Putamen (tissue), 1 donor: ENCODE measurements at regions not wholly inside any gene's neighbourhood (a gene's known extent, or its start where the extent isn't known, plus 50 kb on each side); places are given as distances from the start of the nearest gene placed in this dataset.

ENCODE experiments used
- DNase-seq: peaks from one replicate; pipeline ENCODE4 v3.0.0-alpha.2; 2016; ENCODE audit warnings: low spot score

GRCh38 chrX:20374900-20375438 lies 108.3 kb upstream of the RPS6KA3 start:
- no peak for DNase-seq

- DNase-seq: no peak
Measured at GRCh38 chrX:20374450-20374849, 107.7 kb upstream of the RPS6KA3 start.

DNA sequence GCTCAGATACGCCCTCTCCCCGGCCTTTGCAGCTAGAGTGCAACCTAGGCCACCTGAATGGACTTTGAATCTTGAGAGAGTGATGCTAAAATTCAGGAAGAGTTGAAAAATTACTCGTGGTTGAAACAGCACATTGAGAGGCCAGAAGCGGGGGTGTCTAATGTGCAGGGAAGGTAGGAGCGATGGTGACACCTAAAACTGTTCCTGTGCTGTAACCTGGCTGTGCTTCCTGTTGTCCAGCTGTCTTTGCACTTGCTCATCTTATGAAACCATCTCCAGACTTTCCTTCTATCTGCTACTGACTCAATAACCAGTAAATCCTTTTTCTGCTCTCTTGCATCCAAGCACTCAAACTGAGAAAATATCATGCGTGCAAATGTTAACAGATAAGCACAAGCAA lies 106.4 kb upstream of the RPS6KA3 start:
- no peak for DNase-seq

GRCh38 chrX:20372533-20372932 lies 105.8 kb upstream of the RPS6KA3 start:
- no peak for DNase-seq

DNA sequence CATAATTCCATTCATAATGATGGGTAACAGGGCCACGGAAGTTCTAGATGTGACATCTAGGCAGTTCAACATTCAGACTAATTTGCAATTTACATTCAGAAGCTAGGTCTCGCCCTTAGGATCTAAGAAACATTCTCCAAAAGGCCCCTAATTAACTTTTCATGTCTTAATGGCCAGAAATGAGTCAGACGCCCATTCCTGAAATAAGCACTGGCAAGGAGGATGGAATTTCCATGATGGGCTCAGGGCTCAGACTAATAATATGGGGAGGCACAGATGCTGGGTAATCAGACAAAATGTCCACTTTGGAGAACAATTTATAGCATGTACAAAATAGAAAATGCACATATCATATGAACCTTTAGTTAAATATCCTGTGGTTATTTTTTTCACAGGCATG lies 102.8 kb upstream of the RPS6KA3 start:
- DNase-seq: no peak

- no peak for DNase-seq
Measured at GRCh38 chrX:20364238-20364637, 97.5 kb upstream of the RPS6KA3 start.

- DNase-seq: no peak
Measured at GRCh38 chrX:20363275-20363674, 96.6 kb upstream of the RPS6KA3 start.

- DNase-seq: no peak
Measured at GRCh38 chrX:20362268-20363267, 95.9 kb upstream of the RPS6KA3 start.

DNA sequence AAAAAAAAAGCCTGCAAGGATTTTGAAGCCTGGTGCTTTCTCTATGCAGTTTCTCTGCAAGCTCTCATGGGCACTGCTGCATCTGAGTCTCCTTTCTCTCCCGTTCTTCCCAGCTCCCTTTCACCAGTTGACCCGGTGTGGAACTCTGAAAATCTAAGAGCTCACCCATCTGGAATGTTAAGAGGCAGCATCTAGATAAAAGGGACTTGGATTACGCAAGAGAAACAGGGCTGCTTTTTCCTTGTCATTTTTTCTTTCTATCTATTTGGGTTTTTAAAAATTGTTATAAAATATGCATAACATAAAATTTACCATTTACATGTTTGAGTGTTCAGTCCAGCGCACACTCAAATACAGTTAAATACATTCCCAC lies 95.2 kb upstream of the RPS6KA3 start:
- no peak for DNase-seq

GRCh38 chrX:20361081-20361889 lies 94.6 kb upstream of the RPS6KA3 start:
- no peak for DNase-seq

DNA sequence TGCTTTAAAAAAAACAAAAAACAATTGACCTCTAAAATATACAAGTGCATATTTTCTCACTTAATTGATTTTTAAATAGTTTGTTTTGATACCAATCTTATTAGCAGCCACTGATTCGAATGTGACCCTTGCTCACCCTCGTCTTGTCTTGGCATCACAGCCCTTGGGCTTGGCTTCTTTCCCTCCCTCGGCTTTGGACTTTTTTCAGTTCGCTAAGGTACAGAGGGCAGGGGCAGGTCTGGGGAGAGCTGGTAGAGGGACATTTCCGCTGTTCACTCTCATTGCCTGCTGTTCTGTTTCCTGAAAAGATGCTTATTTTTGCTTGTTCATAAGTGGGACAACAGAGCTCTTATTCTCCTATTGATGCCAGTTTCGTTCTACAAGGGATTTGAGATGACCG lies 88.5 kb upstream of the RPS6KA3 start:
- DNase-seq: no peak

DNA sequence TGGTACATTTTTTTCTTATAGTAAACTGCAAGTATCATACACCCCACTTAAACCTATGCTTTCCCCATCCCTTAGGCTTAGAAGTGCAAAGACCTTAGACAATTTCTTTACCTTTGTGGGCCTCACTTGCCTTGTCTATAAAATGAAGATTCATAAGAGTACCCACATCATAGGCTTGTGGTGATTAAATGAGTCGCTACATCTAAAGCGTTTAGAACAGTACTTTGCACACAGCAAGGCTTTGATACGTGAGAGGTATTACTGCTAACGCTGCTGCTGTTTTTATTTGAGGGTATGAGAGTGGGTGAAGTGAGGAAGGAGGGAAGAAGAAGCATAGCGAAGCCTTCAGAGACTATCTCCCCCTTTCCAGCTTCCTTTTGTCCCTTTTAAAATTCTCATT lies 87.8 kb upstream of the RPS6KA3 start:
- no peak for DNase-seq

DNA sequence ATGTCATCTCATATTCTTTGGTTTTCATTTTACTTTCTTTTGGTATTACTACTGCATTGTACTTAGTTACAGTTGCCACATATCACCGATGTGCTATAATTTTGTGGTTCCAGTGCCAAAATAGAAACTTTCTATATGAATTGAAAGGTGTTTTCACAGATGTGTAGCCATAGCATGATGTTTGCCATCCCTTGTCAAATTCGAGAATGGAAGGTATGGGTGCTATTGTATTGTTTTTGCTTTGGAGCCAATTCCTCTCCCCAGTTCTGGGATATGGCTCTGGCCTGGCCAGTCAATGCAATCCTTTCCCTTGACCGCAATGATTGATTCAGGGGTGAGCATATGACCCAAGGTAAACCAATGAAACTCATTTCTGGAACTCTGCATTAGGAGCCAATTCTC lies 86.2 kb upstream of the RPS6KA3 start:
- DNase-seq: no peak

- DNase-seq: no peak
Measured at GRCh38 chrX:20352504-20352903, 85.8 kb upstream of the RPS6KA3 start.

GRCh38 chrX:20350596-20350995 lies 83.9 kb upstream of the RPS6KA3 start:
- no peak for DNase-seq

- DNase-seq: no peak
Measured at GRCh38 chrX:20348139-20348538, 81.4 kb upstream of the RPS6KA3 start.

DNA sequence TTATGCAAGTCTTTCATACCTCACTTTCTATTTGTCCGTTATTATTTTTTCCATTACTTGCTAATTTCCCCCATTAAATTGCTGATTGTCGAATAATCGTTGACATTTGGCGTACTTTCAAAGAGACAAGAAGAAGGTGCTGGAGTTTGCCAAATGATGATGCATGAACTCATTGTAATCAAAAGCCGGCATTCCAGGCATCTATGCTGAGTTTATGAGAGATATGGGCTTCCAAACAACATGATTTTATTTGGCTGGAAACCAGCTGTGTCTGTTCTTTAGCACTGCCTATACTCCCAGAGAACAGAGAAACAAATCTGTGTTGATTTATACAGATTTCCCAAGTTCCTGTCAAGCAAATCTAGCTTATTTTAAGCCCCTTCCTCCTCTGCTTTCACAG lies 80.8 kb upstream of the RPS6KA3 start:
- no peak for DNase-seq

GRCh38 chrX:20333672-20334071 lies 67.0 kb upstream of the RPS6KA3 start:
- no peak for DNase-seq

DNA sequence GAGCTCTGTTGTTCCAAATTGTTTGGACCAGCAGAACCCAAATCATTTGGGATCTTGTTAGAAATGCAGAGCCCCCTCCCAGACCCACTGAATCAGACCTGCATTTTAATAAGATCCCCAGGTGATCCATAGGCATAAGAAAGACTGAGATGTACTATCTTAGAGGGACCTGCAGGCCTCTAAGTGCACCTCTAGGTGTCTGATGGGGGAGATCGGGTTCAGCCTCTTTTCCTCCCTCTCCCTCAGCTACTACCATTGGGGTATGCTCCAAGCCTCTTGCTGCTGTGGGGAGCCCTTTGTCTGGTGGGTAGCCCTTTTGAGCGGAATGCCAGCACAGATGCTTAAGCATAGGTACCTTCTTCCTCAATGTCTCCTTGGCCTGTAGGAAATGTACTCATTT lies 63.8 kb upstream of the RPS6KA3 start:
- DNase-seq: no peak

DNA sequence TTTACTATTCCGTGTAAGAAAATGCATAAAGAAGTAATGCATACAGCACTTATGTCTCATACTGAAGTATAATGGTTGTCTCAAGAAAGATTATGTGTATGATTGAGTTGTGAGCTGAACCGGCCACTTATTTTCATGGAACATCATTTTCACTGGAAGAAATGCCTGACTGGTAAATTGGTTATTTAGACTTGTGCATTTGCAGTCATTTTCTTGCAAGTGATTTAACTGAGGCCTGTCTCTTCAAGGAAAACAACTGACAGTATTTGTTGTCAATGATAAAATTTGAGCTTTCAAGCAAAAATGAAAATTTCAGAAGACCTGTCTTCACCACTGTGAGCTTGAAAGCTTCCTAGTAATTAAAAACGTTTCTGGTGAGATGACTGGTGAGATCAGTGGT lies 62.7 kb upstream of the RPS6KA3 start:
- DNase-seq: no peak

DNA sequence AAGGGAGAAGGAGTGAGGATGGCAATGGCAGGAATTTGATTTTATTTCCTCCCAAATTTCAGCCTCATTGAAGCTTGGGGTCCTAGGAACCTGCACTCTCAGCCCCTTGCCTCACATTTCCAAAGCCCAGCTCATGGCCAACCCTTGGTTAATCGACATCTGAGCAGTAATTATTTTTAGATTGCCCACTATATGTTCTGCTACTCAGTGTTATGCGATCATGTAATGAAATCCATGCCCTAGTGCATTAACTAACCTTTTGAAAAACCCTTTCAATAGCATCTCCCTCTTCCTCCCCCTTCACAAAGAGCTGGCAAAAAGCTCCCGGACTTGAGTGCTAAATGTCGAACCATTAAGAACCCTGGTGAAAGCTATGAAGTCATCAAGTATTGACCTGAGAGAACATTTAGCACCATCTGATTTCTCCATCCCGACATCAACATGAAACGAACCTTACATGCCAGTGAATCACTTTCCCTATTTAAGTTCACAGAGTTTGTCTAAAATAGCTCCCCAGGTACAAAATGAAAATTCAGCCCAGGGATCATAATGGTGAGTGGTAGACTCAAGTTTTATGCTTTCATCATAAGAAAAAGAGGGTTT lies 59.2 kb upstream of the RPS6KA3 start:
- DNase-seq: no peak

DNA sequence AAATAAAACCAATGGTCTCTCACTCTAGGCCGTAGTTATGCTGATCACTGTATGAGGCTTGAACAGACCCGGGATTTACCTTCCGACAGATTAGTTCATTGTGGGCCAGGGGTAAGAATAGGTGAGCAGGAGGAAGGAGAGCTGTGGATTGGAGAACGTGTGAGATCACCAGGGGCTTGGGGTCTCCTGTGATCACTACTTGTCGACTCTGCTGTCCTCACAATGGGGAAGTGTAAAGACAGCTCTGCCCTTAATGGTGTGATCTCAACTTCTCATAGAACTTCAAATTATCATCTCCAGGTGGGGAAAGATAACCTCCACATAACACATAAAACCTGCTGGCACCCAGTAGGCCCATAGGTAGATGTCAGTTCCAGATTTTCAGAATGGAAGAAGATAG lies 56.2 kb upstream of the RPS6KA3 start:
- no peak for DNase-seq
